Occipital lobe (tissue), 1 donor: ENCODE measurements at regions not wholly inside any gene's neighbourhood (a gene's known extent, or its start where the extent isn't known, plus 50 kb on each side); places are given as distances from the start of the nearest gene placed in this dataset.
A peak's percentile ranks its signal among the peaks of the same experiment; 100 is the strongest.
"Not testable (repeated sequence)": the region's sequence is repeated elsewhere in the genome, so short reads cannot be mapped to it uniquely, and the experiment has no call there.

Experiments used
- DNase-seq: peaks from one replicate; lab custom pipeline; 2025; lab: John Stamatoyannopoulos, UW

DNA sequence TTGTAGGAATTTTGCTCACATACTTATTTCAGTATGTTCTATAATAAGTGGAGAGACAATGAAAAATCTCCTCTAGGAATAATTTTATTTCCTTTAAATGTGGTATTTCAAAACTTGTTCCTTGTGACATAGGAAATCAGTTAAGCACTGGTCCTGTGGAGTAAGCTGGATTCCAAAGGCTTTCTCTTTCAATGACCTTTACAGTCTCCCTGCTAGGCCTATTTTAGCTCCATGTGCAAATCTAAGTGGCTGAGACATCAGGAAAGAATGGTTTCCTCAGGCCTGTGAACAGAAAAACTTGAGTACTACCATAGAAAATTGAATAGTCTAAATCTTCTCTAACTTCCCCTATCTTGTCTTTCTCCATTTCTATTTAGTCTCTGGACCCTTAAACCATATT lies 514.2 kb upstream of the TLE4 start:
- no peak for DNase-seq

DNA sequence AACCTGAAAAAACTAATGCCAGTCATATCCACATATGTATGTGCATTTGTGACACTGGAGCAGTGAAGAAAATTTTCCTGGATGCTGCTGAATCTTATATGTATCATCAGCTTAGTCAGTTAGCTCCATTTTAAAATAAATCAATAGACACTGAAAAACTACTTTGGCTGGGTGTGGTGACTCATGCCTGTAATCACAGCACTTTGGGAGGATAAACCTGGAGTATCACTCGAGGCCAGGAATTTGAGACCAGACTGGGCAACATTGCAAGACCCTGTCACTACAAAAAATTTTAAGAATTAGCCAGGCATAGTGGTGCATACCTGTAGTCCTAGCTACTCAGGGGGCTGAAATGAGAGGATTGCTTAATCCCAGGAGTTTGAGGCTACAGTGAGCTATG lies 511.0 kb upstream of the TLE4 start:
- no peak for DNase-seq

DNA sequence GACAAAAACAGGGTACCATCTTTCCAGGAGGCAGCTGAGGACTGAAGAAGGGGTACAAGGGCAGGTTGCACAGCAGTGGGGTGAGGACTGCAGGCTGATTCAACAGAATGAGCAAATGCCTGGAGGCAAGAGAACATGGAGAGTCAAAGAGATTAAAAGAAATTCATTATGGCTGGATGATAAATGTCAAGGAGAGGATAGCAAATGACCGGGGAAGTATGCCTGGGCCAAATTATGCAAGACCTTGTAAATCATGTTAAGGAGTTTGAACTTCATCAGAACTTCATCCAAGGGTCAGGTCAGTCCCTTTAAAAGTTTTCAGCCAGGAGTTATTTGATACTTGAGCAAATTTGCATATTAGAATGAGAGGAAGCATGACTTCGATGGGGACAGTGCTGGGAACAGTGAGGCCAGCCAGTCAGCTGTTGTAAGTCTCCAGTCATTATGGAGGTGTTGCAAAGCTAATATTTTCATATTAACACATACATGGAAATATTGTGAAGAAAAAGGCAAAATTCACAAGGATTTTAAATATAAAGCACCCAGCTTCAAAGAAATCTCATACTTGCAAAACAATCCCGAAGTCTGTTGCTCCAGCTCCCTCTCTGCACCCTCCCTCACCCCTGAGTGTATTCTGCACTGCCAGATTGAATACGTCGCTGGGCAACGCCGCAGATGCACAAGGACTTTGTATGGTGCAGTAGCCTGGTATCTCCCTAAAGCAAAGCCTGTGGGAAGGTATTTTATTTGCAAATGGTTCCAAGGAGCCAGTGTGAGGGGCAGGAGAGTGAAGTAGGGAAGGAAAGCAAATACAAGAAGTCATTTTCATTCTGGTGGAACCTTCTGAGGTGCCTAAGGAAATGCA lies 509.8 kb upstream of the TLE4 start:
- DNase-seq, result no peak

DNA sequence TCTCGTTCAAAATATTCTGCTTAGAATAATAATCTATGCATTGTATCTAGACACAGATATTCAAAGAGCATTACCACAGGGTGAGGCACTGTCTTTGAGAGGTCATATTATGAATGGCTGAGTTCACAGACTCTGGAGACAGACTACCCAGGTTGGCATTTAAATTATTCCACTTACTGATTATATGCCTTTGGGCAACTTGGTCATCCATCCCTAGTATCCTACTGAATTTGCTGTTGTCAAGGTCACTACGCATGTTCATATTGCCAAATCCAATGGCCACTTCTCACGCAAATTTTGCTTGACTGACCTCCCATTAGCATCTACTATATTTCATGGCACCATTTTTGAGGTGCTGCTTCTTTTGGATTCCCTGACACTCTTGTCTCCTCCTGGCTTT lies 498.6 kb upstream of the TLE4 start:
- no peak for DNase-seq

DNA sequence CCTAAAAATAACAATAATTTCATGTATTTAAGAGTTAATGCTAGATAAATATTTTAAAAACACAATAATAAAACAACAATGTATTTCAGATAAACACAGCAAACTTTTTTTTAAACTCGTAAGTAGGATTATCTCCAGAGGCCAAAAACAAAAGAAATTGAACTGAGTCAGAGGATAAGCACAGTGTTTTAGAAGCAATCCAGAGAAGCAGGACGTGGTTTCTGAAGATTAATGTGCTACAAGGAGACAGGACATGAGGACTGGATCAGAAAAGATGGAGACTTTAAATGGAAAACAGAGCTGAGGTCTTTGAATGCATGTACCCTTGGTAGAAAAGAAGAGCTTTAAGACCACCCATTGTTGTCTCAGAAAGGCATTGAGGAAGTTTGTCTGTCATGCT lies 491.2 kb upstream of the TLE4 start:
- no peak for DNase-seq

DNA sequence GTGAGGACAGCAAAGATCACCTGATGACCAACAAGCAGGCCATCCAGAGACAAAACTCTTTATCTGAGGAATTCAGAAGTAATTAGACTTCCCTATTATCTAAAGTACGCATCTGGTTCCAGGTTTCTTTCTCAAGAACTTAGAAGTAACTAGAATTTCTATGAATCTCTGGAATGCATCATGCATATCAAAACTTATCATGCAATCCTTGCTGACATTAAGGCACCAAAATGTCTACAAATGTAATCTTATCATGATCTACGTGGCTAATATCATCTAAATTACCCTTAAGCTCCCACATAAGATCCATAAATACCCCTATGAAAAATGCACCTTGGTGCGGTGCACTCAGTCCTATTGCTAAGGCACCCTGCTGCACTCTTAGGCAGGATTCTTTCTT lies 488.1 kb upstream of the TLE4 start:
- no peak for DNase-seq

GRCh38 chr9:79087133-79087532 lies 484.6 kb upstream of the TLE4 start:
- no peak for DNase-seq

GRCh38 chr9:79089054-79089560 lies 482.7 kb upstream of the TLE4 start:
- no peak for DNase-seq

DNA sequence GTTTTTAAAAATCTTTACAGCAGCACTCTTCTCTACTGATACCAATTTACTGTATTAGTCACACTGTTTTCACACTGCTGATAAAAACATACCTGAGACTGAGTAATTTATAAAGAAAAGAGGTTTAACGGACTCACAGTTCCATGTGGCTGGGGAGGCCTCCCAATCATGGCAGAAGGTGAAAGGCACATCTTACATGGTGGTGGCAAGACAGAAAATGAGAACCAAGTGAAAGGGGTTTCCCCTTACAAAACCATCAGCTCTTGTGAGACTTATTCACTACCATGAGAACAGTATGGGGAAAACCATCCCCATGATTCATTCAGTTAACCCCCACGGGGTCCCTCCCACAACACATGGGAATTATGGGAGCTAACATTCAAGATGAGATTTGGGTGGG lies 481.9 kb upstream of the TLE4 start:
- DNase-seq, result not testable (repeated sequence)

- not testable (repeated sequence) for DNase-seq
Measured at GRCh38 chr9:79103257-79103656, 468.5 kb upstream of the TLE4 start.

GRCh38 chr9:79104216-79104615 lies 467.5 kb upstream of the TLE4 start:
- no peak for DNase-seq

- DNase-seq, result no peak
Measured at GRCh38 chr9:79104951-79105350, 466.8 kb upstream of the TLE4 start.

DNA sequence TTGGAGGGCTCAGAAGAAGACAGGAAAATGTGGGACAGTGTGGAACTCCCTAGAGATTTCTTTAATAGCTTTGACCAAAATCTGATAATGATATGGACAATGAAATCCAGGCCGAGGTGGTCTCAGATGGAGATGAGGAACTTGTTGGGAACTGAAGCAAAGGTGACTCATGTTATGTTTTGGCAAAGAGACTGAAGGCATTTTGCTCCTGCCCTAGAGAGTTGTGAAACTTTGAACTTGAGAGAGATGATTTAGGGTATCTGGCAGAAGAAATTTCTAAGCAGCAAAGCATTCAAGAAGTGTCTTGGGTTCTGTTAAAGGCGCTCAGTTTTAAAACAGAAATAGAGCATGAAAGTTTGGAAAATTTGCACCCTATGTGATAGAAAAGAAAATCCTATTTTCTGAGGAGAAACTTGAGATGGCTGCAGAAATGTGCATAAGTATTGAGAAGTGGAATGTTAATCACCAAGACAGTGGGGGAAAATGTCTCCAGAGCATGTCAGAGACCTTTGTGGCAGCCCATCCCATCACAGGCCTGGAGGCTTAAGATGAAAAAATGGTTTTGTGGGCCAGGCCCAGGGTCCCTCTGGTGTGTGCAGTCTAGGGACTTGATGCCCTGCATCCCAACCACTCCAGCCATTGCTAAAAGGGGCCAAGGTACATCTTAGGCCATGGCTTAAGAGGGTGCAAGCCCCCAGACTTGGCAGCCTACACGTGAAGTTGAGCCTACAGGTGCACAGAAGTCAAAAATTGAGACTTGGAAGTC lies 463.7 kb upstream of the TLE4 start:
- no peak for DNase-seq

- DNase-seq, result no peak
Measured at GRCh38 chr9:79111653-79112052, 460.1 kb upstream of the TLE4 start.

DNA sequence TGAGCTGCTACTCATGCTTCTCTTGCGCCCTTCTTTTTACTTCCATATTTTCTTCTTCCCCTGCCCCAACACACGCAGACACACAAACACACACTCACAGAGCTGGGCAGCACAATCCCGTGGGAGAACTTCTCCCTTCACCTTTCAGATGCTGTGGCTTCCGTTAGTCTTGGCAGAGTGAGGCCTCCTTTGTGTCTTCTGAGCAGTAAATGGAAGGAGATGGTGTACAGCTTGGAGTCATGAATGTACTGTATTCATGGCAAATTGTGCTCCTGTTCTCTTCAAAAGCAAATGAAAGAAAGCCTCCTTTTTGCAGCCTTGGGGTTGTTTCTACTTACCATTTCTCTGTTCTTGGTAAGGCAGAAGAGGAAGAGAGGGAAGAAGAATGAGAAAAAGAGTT lies 456.6 kb upstream of the TLE4 start:
- DNase-seq, result no peak

- DNase-seq, result no peak
Measured at GRCh38 chr9:79116041-79116440, 455.7 kb upstream of the TLE4 start.

GRCh38 chr9:79116709-79117108 lies 455.1 kb upstream of the TLE4 start:
- no peak for DNase-seq

DNA sequence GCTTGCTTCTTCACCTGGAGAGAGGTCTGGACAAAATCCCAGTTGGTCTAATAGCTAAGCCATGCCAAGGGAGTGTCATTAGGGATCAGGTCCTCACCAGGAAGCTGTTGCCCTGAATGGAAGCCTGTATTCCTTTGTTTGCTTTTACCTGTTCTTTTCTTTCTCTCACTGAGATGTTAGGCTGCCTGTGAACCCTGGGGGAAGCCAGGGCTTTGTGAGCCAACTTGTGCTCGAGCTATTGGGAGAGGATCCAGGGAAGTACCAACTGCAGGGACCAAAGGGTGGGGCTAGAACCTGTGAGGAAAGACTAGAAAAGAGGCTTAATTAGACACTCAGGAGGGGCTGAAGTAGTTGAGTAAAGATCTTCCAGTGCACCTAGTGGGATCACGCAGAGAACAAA lies 451.2 kb upstream of the TLE4 start:
- DNase-seq, result no peak

GRCh38 chr9:79120941-79121340 lies 450.8 kb upstream of the TLE4 start:
- no peak for DNase-seq

- DNase-seq, result no peak
Measured at GRCh38 chr9:79123415-79123814, 448.4 kb upstream of the TLE4 start.

GRCh38 chr9:79127661-79128060 lies 444.1 kb upstream of the TLE4 start:
- no peak for DNase-seq

DNA sequence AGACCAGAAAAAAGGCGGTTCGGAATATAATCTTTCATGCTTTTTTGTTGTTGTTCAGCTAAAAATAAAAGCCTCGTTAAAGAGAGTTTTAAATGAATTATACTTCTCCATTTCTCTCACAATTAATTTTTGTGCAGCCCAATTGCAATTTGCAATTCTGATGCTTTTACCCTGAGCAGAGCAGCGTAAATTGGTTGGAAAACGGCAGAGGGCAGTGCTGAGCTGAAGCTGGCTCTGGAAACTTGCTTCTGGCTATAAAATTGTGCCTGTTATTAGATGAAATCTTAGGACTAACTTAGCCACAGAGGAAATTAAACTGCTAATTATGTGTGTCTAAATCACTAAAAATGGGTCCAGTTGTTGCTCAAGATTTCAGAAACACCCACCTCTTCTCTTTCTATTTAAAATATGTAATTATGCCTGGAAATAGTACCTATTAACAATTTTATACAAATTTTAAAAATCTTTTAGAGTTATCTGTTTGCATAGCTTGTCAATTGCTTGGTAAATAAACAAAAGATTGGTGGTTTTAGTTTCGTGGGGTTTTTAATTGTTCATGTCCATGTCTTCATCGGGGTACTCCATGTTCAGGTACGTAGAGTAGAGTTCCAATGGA lies 441.8 kb upstream of the TLE4 start:
- peak; percentile 37 for DNase-seq
